Fibroblast of skin of left quadriceps (primary cell): ENCODE measurements at regions not wholly inside any gene's neighbourhood (a gene's known extent, or its start where the extent isn't known, plus 50 kb on each side); places are given as distances from the start of the nearest gene placed in this dataset.
"Not testable (repeated sequence)": the region's sequence is repeated elsewhere in the genome, so short reads cannot be mapped to it uniquely, and the experiment has no call there.

Experiments used
- DNase-seq, 2 experiments: peaks; one replicate each; pipeline ENCODE4 v3.0.0-alpha.2; 2013; ENCODE audit warnings: low read depth in 2 of 2

DNA sequence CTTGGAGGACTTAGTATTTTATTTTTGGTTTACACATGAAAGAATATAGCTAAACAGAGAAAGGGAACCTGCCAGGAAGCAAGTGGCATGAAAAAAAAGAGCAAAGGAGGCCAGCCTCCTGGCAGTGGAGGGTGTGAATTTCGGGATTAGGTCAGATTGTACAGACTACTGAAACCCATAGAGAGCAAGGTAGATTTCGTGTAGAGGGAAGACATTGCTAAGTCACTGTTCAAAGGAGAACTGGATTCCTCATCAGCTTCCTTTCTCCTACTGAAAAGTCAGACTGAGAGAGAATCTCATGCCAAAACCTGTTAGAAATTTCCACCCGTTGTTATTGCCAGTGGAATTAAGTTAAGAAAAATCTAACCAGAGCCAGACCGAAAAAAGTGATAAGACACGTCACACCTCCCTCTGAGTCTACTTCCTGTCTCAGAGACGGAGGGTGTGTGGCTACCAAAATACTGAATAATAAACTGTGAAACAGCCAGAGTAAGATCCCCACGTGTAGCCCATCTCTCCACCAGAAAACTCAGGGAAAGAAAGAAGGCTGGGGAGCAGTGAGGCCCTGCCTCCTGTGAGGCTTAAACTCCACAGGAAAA, 118.8 kb downstream of the SKIDA1 start:
- DNase-seq, result peak; percentile 9 to 11

DNA sequence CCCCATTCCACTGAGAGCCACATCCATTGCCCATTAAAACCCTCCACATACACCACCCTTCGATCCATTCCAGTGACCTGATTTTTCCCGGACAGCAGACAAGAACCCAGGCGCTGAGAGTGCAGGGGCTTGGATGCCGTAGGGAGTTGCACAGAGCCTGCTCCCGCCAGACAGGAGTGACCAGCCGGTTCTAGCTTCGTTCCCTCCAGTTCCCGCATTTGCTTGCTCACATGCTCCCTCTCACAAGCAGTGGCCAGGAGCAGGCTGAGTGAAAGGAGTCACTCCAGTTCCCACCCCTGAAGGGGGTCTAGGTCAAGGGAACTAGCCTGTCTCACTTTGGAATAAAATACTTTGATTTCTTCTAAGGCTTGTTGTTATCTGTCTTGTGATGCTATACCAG, 119.5 kb downstream of the SKIDA1 start:
- no peak for DNase-seq

DNA sequence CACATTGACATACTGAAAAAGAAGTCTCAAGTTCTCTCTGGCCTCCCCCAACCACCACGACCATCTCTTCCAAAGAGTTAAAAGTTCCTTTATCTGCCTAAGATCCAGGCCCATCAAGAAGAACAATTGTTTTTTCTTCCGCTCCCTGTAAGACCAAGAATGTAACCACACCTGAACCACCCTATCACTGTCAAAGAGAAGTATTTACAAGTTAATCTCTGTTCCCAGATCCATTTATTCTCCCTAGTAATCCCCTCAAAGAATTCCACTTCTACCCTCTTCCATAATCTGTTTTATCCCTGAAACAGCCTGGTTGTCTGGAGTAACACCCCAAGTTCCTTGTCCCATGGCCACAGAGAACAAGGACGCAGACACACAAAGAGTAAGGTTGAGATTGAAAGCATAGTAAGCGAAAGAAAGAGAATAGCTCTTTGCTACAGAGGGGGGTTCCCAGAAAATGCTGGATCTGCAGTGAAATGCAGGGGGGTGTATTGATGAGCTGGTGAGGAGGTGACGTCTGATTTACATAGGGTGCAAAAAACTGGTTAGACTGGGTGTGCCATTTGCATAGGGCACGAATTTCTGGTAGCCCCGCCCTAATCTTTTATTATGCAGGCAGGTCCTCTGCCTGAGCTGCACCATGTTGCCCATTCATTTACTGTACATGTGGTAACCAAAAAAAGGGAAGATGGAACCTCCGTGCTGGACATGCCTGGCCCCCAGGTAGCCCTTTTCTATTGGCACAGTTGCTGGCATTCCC, 122.0 kb downstream of the SKIDA1 start:
- DNase-seq, result no peak

DNA sequence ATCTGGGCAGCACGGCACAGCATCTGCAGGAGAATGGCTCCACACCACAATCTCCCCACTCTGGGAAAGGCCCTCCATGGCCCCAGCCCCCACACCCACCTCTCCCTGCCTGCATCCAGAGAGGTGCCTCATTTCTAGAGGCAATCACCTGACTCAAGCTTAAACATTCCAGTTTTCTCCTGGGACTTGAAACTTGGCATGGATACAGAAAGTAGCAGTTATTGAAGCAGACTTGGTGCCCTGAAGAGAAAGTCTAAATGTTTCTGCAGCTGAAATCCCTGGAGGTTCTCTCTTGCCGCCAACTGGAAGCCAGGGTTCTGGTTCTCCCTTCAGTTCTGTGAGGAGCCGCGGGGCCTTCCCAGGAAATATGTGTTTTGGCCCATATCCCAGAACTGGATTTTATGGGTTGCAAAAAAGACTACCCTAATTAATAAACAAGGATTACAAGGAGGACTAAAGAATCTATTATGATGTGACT, 122.8 kb downstream of the SKIDA1 start:
- peak; percentile 74 to 80 for DNase-seq

DNA sequence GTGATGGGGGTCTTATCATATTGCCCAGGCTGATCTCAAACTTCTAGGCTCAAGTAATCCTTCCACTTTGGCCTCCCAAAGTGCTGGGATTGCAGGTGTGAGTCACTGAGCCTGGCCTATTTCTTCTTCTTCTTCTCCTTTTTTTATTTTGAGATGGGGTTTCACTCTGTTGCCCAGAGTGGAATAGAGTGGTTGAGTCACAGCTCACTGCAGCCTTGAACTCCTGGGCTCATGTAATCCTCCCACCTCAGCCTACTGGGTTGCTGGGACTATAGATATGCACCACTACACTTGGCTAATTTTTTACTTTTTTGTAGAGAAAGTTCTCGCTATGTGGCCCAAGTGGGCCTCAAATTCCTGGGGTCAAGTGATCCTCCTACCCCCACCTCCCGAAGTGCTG, 124.3 kb downstream of the SKIDA1 start:
- DNase-seq, result peak; percentile 5 to 6

DNA sequence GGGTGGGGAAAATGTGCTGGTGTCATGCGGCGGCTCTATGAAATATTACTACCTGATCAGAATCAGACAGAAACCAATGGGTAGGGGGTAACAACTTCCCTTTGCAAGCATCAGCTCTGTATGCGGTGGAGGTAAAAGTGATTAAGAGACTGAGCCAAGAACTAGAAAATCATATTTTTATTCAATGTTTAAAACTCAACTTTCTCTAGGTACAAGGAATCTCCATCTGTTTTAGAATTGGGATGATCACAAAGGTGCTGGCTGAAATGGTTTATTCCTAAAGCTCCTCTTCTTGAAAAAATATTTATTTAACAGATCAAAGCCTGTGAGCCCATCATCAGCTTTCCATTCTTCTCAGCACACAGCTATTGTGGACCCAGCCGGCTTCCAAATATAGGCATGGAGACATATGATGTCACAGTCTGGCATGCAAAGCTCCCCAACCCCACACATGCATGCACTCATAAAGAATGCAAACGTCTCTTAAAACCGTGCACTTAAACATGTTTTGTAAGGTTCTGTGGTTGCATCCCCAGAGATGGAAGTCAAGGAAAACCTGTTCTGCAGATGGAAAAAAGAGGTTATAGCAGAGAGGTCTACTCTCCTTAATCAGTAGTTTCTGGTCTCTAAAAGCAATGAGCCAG, 126.0 kb downstream of the SKIDA1 start:
- DNase-seq, result peak; percentile 99

DNA sequence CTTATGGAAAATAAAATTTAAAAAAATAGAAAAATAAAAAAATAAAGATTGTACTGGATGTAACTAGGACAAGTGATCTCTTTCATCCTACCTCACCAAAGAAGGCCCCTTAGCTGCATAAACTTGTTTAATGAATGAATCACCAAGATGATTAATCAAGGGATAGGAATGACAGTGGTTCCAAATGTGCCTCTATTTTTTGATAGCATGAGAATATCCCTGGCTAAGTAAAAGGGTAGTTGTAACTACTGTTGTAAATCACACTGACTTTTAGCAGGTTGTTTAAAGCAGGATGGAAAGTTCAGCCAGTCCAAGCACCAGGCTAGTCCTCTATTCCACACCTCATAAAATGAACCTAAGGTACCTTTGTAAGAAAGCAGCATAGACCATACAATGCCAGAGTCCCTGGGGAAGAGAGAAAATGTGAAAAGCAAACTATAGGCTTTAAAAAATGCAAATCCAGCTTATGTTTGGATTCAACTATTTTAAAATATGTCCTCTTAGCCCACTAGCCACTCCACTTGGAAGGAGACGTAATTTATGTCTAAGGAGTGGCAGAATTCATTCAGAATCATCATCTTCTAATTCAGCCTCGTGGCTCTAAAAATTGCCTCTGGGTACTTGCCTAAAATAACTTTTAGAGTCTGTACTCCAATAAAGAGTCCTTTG, 126.8 kb downstream of the SKIDA1 start:
- peak; percentile 54 to 57 for DNase-seq

DNA sequence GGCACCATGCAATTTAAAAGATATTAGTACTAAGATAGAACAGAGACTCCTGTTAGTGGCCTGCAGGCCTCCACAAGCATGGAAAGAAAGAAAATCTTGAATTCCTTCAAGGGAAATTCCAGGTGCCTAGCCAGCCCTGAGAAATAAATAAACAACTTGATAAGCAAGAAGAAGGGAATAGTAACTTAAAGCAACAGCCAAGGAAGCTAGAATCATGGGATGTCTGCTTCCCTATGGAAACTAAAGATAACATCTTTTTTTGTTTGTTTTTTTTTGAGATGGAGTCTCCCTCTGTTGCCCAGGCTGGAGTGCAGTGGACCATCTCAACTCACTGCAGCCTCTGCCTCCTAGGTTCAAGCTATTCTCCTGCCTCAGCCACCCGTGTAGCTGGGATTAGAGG, 128.6 kb downstream of the SKIDA1 start:
- DNase-seq, result no peak

DNA sequence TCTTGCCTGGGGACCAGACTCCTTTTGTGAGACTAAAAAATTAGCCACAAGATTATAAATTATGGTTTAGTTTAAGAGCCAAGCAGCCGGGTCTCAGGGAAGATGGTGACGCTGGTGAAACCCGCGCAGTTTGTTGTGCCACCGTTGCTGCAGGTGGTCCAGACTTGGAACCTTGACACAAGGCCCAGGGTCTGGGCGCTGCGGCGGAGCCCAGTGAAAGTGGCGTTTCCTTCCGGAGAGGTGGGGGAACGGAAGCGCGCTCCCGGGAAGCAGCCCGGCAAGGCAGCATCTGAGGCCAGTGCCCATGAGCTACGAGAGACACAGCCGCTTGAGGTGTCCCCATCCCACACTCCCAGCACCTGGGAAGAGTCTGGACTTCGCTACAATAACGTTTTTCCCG, 131.6 kb downstream of the SKIDA1 start:
- no peak for DNase-seq

DNA sequence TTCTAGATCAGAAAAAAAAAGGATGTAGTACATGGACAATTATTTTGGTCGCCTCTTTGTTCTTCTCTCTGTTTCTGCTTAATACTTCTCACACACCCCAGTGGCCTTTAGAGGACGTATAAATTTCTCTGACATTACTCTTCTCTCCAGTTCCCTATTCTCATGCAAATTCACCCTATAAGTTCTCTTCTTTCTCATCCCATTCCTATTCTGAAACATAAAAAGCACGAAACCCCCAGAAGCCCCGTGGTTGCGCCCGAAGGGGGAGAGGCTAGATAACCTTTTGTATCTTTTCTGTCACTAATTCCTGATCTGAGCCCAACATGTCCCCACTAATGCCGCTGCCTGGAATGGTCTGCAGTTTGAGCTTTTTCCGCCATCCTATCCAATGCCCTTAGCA, 136.9 kb downstream of the SKIDA1 start:
- no peak for DNase-seq

DNA sequence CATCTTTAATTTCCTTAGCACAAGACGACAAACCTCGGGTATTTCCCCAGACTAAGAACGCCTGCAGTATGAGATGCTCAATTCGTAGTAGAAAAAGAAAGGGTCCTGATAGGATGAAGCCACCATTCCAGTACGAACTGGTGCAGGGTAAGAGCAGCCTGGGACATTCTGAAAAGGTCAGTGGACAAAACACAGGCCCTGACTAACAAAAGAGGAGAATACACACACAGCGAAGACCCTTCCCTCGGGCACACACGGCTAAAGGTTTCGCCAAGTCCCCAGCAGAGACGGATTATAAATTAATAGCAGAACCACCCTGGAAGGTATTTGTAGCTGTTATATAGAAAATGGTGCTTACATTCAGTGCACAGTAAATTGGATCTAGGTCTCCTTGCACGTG, 137.6 kb downstream of the SKIDA1 start:
- no peak for DNase-seq

DNA sequence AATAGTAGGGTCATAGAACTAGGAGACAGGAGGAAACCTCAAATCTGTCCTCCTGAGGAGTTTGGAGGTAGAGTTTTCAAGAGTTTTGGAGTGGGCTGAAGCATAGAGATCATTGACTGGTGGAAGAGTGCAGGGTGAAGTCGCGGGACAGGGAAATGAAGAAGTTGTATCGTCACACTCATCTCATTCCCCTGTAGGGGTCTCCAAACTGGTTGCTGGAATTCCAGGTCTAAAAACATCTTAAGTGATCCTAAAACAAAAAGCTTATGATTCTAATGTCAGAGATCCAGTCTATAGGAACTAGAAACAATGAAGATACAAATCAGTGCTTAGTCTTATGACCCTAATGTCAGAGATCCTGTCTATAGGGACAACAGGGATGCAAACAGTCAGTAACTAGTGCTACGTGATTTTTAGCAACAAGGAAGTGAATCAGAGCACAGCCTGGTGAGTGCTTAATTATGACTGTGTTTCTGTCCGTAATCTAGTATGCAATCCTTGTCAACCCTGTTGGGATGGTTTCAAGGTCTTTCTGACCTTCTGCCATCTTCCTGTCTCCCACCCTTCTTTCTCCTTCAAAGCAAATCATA, 139.4 kb downstream of the SKIDA1 start:
- no peak for DNase-seq

DNA sequence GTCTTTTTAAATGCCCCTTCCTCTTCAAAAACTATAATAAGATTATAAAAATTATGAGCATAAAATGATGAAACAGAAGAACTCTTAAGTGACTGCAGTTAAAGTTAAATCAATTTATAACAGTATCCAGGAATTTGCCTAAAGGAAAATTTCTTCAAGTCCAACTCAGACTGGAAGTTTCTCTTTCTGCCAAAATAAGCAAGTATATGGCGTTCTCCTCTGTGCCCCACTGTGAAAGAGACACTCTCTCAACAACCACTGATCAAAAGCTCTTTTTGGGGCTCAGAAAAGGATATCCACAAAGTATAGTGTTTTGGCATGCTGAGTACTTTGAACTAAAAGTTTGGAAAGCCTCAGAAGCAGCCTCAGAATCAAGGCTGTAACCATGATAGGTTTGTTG, 139.9 kb downstream of the SKIDA1 start:
- DNase-seq, result no peak

DNA sequence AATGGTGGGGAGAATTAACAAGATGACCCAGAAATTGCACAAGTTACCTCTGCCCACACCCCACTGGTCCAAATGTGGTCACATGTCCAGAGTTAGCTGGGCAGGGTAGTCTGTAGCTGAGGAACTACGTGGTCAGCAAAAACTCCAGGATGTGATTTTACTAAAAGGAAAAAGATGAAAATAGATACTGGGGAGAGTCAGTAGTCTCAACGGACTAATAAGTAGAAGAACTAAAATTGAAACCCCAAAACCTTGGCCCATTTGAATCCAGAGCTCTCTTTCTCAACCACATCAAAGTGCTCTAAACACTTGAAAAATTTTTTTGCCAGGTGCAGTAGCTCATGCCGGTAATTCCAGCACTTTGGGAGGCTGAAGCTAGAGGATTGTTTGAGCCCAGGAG, 146.3 kb downstream of the SKIDA1 start:
- DNase-seq, result no peak

DNA sequence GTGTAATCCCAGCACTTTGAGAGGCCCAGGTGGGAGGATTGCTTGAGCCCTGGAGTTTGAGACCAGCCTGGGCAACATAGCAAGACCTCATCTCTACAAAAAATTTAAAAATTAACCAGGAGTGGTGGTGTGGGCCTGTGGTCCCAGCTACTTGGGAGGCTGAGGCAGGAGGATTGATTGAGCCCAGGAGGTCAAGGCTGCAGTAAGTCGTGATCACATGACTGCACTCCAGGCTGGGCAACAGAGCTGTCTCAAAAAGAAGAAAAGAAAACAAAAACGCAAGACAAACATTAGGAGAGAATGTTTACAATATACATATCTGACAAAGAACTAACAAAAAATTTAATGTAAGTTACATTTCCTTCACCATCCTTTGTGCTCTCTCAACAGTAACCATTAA, 150.2 kb downstream of the SKIDA1 start:
- not testable (repeated sequence) for DNase-seq

DNA sequence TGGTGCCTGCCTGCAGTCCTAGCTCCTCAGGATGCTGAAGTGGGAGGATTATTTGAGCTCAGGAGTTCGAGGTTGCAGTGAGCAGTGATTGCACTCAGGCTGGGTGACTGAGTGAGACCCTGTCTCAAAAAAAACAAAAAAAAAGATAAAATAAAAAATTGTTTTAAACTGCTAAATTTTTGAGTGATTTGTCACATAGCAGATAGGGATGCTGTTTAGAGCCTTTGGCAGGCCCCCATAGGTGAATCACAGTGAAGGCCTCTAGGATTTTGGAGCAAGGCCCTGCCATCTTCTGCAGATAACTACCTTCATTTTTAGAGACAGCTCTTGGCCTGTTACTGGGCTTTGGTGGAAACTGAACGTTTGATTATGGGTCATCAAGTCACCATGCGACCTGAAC, 151.6 kb downstream of the SKIDA1 start:
- DNase-seq, result not testable (repeated sequence)

DNA sequence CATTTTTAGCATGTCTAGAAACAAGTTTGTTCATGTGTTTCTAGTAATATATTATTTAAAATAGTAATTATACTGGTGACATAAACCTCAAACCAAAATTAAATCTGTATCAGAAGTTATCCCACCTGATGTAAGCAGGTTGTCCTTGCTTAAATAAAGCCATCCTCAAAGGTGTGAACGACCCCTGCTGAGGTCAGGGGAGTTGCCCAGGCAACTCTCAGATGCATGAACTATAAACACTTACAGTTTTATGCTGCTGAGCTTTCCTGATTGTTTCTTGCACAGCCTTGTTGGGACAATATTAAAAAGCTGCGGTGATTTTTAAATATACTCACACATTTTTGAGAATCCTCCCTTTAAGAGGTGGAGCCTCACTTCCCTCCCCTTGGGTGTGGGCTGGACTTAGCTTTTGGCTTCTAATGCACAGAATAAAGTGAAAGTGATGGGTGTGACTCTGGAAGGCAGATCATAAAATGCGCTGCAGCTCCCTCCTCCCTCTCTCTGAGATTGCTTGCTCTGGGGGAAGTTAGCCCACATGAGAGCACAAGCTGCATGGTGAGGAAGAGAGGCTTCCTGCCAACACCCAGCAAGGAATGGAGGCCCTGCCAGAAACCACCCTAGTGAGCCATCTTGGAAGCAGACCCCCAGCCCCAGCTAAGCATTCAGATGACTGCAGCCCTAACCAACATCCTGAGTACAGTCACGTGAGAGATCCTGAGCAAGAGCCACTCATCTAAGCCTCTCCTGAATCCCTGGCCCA, 152.7 kb downstream of the SKIDA1 start:
- DNase-seq, result peak; percentile 95

DNA sequence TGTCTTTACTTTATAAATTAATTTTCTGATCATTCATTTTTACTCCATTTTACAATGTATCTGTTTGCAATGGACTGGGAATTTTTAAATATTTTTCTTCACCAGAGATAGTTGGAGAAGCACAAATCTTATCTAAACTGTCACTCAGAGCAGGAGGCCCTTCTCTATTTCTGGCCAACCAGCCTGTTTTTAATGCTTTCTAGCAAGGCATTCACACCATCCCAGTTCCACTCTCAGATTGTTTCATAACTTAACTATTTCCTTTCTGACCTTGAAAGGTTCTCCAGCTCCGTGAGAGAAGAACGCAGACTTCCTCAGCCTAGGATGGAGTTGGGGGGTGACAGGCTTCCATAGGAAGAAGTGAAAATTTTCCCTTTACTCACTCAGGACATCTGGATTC, 155.8 kb downstream of the SKIDA1 start:
- peak in 1 of 2 experiments; percentile 35 for DNase-seq

DNA sequence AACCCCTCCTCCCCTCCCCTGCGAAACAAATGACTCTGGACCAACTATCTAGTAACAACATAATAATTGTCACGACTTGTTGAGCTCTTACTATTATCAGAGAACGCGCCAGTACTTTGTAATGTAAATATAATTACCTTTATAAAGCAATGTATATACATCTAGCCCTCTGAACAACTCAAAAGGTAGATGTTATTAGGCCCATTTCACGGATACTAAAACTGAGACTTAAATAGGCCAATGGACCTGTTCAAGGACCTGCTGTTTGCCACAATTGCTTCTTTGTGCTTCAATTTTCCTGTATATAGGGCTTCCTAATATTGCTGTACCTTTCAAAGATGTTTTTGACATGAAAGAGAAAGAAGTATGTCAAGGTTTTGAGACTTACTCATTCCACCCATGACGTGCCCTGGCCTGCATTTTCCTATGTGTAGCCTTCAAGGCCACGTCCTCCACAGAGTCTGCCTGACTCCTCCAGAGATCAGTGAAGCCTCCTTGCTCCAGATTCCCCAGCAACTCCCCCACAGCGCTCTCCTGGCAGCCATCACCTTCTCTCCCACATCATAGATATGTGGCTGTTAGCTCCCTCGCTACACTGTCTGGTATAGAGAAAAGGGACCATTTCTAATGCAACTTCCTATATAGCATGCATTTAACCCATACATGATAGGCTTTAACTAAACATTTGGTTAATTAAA, 156.6 kb downstream of the SKIDA1 start:
- DNase-seq, result no peak

DNA sequence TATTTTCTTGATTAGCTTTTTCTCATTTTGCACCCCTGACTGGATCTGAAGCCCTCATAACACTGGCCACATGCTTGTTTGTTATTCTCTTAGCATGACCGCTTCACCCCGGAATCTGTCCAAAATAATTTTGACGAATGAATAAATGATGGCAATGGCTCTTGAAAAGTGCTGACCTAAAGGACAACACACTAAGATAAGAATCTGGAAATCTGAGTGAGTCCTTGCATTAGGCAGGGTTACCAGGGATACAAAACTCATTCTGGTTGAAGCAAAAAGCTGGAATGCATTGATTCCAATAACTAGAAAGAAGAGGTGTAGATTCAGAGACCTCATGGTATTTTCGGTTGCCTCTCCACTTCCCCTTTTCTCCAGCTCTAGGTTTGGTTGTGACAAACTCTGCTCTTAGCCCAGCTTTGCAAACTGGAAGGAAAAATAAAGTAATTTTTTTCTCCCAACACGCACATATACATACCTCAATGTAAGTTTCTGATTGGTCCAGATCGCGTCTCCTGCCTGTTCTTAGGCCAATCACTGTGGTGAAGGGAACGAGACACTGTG, 157.4 kb downstream of the SKIDA1 start:
- DNase-seq, result no peak
